ENCODE measurements at regions not wholly inside any gene's neighbourhood (a gene's known extent, or its start where the extent isn't known, plus 50 kb on each side); places are given as distances from the start of the nearest gene placed in this dataset.

- DNase-seq, result peak; percentile 57
Observed at GRCh38 chr3:72060447-72061034, 275.6 kb upstream of the PROK2 start.

DNA sequence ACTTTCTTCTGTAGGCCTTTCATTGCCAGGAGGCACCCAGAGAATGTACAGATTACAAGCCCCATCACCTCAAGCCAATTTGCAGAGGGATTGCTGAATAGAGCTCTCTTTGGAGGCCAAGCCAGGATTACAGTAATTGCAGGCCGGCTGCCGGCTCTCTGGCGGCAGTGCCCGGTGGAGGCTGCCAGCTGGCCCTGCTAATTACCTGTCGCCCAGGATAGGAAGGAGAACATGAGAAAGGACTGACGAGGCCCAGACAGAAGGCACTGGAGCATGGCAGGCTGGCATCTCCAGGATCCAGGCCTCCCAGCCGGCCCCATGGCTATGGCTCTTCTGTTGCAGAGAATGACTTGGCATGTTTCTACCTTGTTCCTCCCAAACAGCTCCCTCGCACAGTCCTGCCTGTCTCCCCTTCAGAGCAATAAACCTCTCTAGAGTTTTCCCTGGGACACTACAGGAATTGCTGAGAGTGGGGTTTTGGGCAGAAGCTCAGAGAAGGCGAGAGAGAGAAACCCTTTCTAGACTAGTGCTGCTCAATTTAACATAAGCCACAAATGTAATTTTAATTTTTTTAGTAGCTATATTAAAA is 273.6 kb upstream of the PROK2 start:
- no peak for DNase-seq

- no peak for DNase-seq
Observed at GRCh38 chr3:72055436-72055835, 270.5 kb upstream of the PROK2 start.

- DNase-seq, result no peak
Observed at GRCh38 chr3:72054976-72055375, 270.0 kb upstream of the PROK2 start.

DNA sequence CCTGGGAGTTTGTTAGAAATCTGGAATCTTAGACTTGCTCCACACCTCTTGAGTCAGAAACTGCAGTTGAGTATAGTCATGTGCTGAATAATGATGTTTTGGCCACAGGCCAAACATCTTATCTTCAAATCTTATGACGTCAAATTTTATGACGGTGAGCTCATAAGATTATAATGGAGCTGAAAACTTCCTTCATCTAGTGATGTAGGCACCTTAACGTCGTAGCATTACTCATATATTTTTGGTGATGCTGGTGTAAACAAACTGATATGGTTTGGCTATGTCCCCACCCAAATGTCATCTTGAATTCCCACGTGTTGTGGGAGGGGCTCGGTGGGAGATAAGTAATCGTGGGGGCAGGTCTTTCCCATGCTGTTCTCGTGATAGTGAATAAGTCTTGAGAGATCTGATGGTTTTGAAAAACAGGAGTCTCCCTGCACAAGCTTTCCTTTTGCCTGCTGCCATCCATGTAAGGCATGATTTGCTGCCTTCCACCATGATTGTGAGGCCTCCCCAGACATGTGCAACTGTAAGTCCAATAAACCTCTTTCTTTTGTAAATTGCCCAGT is 268.0 kb upstream of the PROK2 start:
- DNase-seq, result no peak

- no peak for DNase-seq
Observed at GRCh38 chr3:72050771-72051170, 265.8 kb upstream of the PROK2 start.

- DNase-seq, result no peak
Observed at GRCh38 chr3:72050048-72050632, 265.2 kb upstream of the PROK2 start.

- DNase-seq, result no peak
Observed at GRCh38 chr3:72049300-72049699, 264.4 kb upstream of the PROK2 start.

DNA sequence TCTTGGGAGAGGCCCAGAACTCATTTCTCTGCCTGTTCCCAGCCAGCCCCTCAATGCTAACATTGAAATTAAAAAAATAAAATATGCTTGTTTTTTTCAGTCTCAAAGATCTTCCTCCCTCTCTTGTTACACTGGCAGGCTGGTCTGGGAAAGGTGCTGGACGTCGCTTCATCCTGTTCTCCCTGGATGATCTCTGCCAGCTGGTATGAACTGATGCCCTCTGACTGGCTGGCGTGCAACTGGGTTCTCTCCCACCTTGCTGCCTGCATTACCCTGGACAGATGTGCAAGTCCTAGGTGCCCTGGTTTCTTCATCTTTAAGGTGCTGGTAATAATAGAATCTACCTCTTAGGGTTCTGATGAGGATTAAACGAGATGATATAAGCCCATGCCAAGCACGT is 263.9 kb upstream of the PROK2 start:
- no peak for DNase-seq

DNA sequence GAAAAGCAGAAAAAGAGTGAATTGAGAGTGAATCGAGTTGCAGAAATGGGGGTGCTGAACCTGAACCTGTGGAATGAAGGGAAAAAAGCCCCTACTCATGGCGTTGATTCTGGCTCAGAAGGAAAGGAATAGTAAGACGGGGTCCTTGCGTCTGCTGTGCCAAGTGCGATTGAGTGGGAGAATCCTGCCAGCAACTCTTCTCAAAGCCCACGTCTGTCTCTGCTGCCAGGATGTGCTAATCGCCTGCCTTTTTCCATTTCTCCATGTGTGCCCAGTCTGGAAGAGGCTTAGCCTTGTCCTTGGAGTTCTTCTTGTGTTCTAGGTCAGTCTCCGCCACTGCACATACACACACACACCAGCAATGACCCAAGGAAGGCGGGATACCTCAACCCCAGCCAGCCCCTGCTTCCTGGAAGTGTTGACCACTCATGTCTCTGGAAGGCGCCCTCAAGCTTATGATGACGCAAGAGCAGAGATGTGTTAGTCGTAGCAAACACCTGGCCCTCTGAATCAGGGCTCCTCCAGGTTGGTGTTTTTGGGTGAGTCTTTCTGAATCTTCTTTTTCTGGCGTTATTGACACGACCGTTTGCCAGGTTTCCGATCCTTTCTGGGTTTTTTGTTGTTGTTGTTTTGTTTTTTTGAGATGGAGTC is 262.4 kb upstream of the PROK2 start:
- no peak for DNase-seq

- DNase-seq, result no peak
Observed at GRCh38 chr3:72044231-72044855, 259.4 kb upstream of the PROK2 start.

DNA sequence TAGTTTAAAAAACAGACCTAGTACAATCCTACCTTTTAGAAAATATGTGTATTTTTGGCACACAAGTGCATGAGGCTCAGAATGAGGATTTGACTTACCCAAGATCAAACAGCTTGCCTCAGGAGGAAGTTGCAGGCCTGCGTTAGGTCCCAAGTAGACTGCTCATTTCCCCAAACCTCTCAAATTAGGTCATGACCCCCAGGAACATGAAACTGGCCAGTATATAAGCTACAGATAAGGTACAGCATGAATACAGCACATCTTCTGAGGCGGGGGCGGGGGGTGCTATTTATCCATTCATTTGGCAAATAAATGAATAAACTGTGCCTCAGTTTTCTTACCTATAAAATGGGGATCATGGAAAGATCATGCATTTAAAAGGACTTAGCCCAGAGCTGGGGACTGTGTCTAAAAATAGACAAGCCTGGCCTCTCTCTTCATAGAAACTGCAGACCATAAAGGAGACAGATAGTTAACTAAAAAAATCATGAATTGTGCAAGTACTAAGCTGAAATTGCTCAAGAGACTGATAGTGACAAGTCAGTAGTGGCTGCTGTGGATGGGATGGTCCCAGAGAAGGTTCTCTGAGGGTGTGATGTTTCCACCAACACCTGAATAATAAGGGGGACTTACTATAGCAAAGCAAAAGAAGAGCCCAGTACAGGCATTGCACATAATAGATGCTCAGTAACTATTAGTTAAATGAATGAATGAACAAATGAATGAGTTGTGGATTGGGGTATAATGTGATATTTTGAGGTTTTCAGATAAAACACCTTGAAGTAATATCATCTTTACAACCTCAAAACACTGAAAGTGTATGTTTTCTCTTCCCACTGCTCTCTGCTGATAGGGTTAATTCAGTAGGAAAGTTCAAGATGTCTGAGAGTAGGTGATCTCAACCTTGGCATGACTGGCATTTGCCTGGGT is 258.5 kb upstream of the PROK2 start:
- no peak for DNase-seq

GRCh38 chr3:72042397-72043203 is 257.7 kb upstream of the PROK2 start:
- no peak for DNase-seq

- no peak for DNase-seq
Observed at GRCh38 chr3:72041511-72041910, 256.6 kb upstream of the PROK2 start.

DNA sequence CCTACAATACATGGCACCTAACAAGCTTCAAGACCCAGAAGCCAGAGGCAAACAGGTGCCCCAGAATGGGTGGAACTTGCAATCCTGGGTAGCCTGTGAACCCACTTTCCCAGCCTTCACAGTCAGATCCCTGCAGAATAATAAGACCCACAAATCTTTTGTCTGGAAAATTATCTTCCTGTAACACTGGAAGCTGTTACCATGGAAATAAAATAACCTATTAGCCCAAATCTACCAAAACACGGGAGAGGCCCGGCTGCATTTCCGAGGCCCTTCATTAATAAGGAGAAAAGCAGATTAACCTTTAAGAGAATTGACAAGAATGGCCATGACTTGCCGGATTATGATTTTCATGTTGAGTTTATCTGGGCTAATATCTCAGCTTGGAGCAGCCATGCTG is 256.1 kb upstream of the PROK2 start:
- no peak for DNase-seq

GRCh38 chr3:72039677-72040076 is 254.7 kb upstream of the PROK2 start:
- DNase-seq, result no peak

DNA sequence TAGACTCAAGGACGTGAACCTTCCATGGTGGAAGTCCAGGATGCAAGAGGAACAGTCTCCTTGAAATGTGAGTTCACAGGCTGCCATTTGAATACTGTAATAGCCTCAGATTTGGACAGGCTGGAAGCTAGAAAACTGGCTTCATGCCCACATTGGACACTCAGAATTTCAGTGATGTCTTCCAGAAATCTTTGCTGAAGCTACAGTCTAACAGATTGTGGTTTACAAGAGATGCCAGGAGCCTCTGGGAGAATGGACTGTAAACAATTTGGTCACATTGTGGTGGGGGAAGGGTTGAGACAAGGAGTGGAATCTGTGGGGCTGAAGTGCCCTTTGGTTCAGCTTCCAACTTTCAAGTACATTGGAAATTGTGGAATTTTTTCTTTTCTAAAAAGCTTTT is 252.0 kb upstream of the PROK2 start:
- DNase-seq, result no peak

- DNase-seq, result no peak
Observed at GRCh38 chr3:72035606-72036005, 250.7 kb upstream of the PROK2 start.

GRCh38 chr3:72034986-72035385 is 250.0 kb upstream of the PROK2 start:
- DNase-seq, result no peak

GRCh38 chr3:72033666-72034428 is 248.9 kb upstream of the PROK2 start:
- DNase-seq, result no peak
